RPMI8226 (cell line): ENCODE measurements at regions not wholly inside any gene's neighbourhood (a gene's known extent, or its start where the extent isn't known, plus 50 kb on each side); places are given as distances from the start of the nearest gene placed in this dataset.

Source experiments
- DNase-seq: peaks from one replicate; pipeline ENCODE4 v3.0.0-alpha.2; 2015

DNA sequence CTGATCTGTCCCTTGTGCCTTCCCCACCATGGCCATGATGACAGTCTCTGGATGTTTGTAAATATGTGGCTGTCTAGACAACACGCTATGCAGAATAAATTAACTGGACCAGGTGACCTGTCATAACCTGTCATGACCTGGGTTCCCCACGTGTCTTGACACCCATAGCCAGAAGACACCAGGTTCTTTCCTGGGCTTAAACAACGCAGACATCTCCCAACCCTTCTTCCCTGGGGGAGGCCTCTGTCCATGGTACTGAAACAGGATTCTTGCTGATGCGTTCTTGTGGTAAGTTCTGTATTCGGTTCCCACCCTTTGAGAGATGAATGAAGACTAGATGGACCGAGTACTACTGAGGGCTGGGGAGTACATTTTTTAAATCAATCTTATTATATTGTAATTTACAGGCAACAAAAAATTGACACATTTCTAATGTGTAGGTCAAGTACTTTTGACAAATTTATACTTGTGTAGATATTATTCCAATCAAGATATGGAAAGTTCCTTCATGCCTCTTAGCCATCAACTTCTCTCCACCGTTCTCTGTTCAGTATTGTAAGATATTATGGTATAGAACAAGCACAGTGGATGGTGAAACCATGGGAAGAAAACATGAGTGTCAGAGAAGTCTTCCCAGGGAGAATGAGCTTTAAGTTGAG lies 738.8 kb downstream of the PTPRU start:
- peak; percentile 62 for DNase-seq

DNA sequence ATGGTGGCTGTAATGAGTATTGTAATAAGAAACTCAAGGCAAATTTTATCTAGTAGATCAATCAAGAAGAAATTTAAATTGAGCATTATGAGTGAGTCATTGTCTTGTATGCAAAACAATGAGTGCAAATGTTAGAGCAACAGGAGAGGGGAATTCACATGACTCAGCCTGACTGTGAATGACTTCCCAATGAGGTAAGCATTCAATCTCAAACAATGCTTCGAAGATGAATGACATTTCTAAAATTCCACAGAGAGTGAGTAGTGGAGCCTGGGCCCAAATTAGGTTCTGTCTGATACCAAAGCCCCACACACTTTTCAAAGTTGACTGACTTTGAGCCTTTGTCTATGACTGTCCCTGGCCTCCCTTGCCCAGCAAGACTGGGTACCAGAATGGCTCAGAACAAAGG lies 738.0 kb downstream of the PTPRU start:
- no peak for DNase-seq

DNA sequence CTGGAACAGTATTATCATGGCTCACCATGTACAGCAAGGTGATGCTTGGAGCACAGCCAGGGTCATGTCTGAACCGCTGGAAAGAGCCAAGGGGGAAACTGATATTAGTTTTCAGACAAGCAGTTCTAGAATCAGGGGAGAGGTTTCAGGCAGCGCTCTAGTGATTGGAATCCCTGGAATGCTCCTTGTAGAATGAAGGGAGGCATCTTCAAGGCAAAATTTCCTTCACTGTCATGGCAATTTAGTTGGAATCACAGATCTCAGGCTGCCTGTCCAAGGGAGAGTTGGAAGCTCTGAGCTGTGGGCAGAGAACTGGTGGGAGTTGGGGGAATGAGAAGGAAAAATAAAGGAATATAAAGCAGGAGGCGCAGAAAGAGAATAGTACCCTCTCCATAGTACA lies 737.1 kb downstream of the PTPRU start:
- DNase-seq, result no peak

DNA sequence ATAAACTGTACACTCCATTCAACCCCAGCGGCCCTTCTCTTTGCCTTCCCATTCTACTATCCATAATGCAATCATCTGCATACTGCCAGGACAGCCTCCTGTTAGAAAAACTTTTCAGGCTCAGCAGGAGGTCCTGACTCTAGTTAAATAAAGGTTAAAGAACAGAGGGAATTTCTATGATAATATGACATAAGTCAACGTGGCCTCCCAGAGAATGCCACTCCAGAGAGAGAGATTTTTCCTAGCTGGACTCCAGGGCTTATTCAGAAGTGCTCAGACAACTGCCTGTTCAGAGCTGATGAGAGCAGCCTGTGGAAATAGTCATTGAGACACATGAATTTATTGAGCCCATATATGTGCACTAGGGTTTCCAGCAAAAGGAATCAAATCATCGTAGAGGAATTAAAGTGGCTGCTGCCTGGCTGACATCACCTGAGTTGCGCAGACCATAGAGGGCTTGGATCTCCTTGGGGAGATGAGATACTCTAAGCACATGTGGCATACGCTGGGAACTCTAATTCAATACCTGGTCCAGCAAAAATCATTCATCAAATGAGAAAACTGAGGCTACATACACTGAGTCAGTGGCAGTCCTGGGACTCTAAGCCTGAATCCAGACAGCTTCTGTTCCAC lies 736.2 kb downstream of the PTPRU start:
- DNase-seq, result no peak

DNA sequence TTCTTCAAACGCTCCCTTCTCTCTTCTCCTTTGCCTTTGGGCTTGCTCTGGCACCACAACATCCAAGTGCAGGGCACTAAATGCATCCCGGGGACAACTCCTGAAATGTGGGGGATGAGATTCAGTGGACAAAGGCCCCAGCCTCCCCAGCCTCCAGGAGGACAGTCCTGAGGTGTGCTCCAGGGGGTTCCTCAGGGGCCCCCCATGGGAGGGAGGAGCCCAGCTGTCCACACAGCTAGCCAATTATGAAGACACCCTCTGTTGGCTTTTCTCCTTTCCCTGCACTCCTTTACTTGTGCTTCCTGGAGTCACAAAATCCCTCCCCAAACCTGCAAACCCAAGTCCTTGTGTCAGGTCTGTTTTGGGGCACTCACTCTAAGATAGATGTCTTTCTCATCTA lies 735.4 kb downstream of the PTPRU start:
- DNase-seq, result no peak

DNA sequence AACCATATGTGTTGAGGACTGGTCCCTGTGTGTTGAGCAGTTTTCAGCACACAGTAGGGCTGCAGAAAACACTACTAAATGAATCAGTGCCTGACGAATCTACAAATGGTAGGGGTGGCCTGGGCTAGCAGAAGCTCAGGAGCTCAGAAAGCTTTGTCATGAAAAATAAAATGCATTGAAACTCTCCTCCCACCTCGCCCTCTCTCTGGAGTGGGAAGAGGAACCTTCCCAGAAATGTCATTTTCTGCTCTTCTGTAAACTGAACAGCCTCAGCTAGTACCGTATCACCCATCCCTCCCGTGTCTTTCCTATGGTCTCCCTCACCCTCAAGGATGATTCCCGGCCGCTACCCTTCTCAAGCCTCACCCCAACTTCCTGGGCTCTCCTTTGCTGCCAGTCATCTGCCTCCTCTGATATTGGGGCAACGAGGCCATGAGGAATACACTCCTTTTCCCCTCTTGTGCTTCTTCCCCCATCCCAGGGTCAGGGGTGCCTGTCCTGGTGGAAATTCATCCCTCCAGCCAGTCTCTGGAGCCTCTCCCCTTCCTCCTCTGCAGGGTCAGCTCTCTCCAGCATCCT lies 734.5 kb downstream of the PTPRU start:
- no peak for DNase-seq

DNA sequence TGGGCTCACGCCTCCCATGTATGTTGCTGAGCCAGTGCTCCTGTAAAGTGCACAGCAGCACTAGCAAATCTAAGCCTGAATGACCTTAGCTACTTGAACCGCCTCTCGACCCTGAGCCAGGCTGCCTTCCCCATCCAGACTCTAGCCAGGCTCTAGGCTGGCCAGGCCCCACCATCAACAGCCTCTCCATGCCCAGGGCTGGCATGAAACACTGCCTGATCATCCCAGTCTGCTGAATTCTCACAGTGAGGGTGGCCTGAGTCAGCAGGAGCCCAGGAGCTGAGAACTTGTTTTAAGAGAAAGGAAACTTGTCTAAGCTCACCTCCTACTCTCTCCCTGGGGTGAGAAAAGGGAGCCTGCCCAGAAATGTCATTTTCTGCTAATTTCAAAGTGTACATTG lies 733.3 kb downstream of the PTPRU start:
- DNase-seq, result no peak

DNA sequence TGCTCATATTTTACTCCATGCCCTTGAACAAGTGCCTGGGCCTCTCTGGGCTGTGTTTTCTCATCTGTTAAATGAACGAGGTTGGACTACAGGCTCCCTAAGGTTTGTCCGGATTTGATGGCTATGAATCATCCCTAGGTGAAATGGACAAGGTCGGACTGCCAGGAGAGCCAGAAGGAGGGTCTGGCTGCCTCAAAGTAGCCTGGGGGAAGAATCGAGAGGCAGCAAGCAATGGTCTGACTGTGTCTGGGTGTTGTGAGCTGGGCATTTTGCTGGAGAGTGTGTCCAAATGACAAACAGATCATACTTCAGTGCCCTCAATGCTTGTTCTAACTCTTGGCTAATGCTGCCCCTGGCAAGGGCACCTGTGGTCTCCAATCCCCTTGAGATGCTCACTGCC lies 730.9 kb downstream of the PTPRU start:
- DNase-seq, result no peak

DNA sequence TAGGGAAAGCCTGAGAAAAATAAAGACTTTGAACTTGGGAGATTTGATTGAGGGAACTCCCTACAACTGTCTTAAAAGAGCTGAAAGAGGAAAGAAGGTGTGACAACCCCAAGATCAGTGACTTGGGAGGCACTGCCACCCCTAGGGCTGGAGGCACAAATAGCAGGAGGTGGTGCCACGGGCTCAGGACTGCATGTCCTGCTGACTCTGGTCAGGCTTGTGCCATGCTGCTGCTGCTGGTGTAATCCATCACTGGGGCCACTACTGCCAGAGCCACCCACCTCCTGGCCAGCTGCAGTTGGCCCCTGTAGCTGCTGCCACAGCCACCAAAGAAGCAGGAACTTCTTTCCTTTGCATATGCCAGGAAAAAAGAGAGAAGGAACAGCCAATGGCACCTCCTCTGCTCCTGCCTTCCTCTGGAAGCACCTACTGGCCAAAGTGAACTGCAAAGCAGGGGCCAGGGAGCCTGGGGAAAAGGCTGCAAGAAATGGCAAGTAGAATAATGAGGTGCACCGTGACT lies 730.3 kb downstream of the PTPRU start:
- DNase-seq, result no peak

DNA sequence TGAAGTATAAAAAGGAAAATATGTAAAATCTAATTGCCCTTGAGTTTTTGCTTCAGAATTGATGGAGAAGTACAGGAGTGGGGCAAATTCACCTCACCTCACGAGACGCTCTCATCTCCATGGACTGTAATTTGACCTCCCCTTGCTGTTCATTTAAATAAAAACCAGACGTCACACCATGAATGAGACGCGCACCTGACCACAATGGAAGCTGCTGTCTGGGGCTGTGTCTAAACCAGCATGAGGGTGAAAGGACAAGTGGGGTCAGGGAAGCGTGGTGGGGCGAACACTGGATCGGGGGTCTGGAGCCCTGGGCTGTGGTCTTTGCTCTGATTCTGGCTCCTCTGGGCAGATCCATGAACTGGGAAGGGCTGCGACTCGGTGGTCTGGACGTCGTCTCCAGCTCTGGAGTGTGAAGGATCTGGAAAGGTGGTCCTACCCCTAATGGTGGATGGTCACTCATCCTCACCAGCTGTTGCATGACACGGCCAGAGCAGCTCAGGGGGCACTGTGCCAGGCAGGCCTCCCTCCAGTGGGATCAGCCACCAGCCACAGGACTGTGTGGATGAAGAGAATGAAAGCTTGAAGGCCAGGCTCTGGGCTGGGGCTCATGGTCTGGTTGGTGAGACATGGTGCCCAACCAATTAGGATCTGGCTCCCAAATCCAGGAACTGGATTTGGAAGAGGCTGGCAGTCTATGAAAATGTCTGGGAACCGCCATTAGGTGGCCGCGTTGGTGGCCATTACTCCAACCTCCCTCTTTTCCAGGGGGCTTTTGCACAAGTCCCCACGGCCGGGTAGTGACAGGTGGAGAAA lies 728.6 kb downstream of the PTPRU start:
- no peak for DNase-seq

DNA sequence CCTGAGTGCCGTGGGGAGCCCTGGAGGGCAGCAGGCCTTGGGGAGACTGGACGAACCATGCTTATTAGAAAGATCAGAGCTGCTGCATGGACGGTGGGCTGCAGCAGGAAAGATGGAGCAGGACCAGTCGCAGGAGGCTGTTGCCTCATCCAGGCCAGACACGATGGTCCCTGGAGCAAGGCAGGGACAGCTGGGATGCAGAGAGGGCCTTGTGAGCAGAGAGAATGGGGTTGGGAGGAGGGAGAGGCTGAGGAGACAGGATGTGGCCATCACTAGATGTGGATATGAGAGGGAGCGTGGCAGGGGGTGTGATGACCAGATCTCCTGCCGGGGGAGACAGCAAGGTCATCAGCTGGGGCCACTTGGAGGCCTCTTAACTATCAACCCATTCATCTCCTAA lies 727.6 kb downstream of the PTPRU start:
- no peak for DNase-seq

DNA sequence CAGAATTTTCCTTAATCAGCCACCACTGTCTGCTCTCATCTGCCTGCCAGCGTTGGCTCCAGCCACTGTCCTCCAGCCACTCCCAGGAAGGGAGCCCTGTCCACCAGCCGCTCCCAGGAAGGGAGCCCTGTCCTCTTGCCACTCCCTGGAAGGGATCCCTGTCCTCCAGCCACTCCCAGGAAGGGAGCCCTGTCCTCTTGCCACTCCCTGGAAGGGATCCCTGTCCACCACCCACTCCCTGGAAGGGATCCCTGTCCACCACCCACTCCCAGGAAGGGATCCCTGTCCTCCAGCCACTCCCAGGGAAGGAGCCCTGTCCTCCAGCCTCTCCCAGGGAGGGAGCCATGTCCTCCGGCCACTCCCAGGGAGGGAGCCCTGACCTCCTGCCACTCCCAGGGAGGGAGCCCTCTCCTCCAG lies 726.5 kb downstream of the PTPRU start:
- no peak for DNase-seq

DNA sequence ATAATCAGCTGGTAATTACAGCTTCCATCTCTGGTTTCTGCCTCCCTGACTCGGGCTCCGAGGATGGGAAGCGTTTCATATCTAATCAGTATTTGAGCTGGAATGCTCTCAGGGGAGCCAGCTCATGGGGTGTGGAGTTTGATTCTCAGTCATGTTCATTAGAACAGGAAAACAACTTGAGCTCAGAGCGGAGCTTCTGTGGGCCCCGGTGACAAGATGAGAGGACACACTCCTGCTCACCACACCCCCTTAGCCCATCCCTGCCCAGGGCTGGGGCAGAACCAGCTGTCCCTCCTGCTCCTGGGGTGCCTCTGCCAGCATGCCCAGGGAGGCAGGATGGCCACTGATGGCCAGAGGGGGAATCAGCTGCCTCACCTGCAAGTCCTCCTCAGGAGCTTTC lies 726.0 kb downstream of the PTPRU start:
- no peak for DNase-seq

DNA sequence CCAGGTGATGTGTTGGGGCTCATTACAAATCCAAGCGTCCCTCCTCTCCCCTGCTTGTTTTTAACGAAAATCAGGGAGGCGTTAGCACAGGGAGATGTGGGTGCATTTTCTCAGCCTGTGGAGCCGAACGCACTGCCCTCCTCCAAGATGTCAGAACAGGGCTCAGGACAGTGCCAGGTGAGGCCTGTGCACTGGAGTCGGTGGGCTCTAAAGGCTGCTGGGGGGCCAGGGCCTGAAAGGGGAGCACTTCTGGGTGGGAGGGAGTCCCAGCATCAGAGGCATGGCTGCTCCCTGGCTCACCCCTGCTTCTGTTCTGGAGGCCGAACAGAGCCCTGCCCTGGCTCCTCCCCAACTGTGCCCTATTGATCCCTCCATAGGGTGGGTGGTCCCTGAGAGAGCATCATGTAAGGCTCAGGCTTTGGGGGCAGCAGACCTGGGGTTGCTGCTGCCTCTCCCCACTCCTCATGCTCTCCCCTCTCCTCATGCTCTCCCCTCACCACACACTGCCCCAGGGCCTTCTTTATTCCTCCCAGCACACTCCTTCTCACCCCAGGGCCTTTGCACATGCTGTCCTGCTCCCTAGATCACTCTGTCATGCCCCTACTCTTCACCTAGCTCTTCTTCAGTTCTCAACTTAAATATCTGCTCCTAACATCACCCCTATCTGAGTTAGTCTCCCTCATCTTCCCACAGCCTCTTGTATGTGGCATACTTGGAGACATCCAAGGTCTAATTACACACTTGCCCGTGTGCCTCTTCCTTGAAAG lies 725.2 kb downstream of the PTPRU start:
- DNase-seq, result no peak

DNA sequence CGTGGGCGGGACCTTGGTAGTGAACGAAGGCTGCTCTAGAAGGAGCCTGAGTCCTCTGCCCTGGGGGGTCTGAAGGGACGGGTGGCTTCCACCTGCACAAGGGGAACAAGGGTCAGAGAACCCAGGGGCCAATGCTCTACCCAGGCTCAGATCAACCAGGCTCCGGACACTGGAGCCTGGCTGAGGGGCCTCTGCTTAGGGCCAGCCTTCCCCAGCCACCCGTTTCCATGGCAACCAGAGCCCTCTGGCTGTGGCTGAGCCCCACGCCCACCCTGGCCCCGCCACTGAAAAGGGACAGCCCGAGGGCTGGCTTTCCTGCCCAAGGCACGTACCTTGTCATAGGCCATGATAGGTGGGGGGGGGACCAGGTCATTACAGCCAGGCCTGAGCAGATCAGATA lies 724.6 kb downstream of the PTPRU start:
- DNase-seq, result no peak

DNA sequence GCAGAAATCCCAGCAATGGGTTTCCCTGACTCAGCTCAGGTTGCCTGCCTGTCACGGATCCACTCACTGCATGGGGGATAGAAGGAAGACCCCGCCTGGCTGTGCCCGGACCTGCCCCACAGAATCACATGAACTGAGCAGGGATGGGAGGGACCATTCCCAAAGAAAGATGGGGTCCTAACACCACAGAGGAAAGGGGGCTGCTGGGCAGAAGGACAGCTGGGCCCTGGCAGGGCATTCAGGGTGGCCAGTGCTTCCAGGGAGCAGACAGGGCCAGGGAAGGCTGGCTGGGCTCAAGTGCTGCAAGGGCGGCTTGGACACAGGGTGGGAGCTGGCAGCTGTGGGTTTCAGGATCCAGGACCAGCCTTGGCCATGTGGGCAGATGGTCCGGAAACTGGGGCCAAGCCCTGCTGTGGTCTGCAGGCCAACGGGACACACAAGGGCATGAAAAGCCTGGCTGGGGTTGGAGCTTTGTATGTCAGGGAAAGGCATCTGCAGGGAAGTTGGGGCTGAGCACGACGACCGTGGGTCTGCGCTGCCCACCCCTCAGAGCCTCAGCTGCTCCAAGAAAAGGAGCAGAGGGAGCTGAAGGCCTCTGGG lies 723.9 kb downstream of the PTPRU start:
- DNase-seq, result no peak

DNA sequence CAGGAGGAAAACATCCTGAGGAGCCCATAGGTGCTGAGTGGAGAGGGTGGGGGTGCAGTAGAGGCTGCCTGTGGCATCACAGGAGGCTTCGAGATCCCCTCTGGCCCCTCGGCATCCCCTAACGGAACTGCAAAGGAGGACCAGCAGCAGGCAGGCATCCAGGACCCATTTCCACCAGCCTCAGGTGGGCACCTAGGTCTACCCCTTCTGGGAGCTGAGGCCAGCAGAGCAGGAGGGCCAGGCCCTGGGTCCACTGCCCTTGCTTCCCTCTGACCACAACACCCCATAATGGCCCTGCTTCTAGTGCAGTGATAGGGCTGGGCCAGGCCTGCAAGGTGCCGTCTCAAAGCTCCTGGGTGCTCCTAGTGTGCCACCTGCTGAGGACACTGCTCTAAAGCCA lies 723.0 kb downstream of the PTPRU start:
- peak; percentile 26 for DNase-seq

DNA sequence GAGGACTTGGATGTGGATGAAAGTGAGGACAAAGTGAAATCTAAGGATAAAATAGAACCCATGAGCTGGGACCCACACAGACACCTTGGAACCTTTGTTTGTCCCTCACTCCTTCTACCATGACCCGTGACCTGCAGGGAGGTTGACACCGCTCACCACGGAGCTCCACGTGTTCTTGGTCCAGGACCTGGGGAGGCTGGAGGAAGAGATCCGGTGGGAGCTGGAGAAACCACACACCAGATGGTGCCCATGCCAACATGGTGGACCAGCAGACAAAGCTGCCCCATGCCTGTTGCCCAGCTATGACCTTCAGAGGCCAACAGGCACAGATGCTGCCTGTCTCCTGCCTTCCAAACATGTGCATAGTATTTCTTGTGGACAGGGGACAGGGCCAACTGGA lies 721.9 kb downstream of the PTPRU start:
- no peak for DNase-seq

DNA sequence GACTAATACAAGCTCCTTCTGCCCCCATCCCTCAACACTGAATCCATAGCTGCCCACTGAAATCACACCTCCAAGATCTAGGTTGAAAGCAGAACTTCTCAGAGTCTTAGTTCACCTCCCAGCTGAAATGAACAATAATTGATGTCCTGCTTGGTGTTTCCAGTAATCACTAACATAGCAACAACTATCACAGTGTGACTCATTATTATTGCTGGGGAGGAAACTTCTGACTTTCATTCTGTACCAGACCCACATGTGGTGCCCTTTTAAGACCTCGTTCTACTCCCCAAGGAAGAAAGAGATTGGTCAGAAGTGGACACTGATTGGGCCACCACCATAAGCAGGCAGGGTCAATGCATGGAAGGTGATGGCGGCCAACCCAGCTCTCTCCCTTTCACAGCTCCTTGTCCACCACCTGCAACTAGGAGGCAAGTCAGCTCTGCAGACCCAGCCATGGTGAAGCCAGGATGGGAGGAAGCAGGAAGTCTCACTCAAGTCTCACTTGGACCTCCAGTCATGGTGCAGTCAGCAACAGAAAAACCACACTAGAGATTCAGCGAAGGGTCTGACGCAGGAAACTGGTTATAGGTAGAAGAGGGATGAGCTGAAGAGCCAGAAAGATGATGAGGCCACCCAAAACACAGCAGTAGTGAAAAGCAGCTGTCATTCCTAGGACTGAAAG lies 720.2 kb downstream of the PTPRU start:
- DNase-seq, result no peak

DNA sequence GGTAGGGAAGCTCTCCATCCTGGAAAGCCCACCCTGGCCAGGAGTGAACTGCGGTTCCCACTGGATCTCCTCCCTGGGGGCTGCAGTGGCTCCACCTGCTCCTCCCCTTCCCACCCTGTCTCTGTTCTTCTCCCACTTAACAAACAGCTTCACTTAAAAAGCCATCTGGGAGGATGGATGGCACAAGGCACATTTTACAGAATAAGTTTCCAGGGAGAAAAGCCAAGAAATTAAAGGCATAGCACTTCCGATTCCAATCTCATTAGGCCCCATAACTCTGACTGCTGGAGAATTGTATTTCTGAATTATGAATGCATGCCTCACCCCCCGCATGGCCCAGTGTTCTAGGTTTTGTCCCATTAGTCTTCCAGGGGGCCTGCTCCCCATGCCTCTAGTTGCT lies 718.3 kb downstream of the PTPRU start:
- no peak for DNase-seq

DNA sequence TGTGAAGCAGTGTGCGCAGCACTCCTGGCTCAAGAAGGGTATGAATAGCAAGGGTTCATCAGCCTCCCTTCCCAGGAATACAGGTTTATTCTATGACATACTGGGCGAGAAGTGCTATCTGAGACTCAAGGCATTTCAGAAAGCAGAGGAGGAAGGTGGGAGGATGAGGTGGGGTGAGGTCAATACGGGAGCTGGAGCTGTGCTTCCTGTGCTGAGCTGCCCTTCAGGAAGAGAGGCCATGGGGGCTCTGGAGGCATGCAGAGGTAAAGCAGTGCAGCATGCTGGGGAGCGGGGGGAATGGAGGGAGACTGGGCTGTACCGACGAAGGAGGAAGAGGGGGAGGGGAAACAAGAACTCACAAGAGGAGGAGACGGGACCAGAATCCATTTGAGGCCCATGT lies 717.6 kb downstream of the PTPRU start:
- DNase-seq, result no peak

DNA sequence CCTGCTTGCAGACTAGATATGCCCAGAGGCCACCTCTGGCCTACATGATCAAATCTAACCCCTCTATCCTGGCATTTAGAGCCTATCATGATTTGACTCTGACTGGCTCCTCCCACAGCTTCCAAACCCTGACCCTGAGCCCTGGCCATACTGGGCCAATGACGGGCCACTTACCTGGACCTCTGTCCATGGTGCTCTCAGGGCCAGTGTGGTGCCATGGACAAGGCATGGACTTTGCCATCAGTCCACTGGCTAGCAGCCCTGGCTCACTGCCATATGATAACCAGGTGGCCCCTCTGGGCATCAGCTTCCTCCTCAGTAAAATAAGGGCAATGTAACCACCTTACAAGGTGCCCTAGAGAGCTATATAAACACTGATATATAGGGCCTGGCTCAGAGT lies 713.4 kb downstream of the PTPRU start:
- no peak for DNase-seq
